ENCODE measurements at regions not wholly inside any gene's neighbourhood (a gene's known extent, or its start where the extent isn't known, plus 50 kb on each side); places are given as distances from the start of the nearest gene placed in this dataset.
"Not testable (repeated sequence)": the region's sequence is repeated elsewhere in the genome, so short reads cannot be mapped to it uniquely, and the experiment has no call there.

- FAIRE-seq: no peak
- no peak for DNase-seq (ENCODE audit: low read depth)
These were observed 144.0 kb upstream of the HAPLN1 start for GRCh38 chr5:83864652-83865051.

GRCh38 chr5:83857341-83857740, 136.7 kb upstream of the HAPLN1 start:
- DNase-seq (ENCODE audit: low read depth): no peak
- FAIRE-seq: no peak
- Histone ChIP-seq H3K36me3 (ENCODE audit: control insufficient read depth, insufficient read depth, low read length) (no peaks in the 10 kb centered on the region), H3K27me3 (ENCODE audit: control insufficient read depth, insufficient read depth, low read length) (no peaks in the 10 kb centered on the region), H3K4me3 (ENCODE audit: low read depth, low read length) (no peak overlapping the region)
- no peak for TF ChIP-seq CTCF (IDR thresholded peaks at IDR 0.05; ENCODE audit: insufficient read depth, low read length, severe bottlenecking)

More at GRCh38 chr5:83864652-83865051, 144.0 kb upstream of the HAPLN1 start:
- no peak for TF ChIP-seq CTCF (IDR thresholded peaks at IDR 0.05; ENCODE audit: insufficient read depth, low read length, severe bottlenecking)
- Histone ChIP-seq H3K27me3 (ENCODE audit: control insufficient read depth, insufficient read depth, low read length) (no peaks in the 10 kb centered on the region), H3K36me3 (ENCODE audit: control insufficient read depth, insufficient read depth, low read length) (no peaks in the 10 kb centered on the region), H3K4me3 (ENCODE audit: low read depth, low read length) (no peak overlapping the region)

- no peak for FAIRE-seq
- Histone ChIP-seq H3K27me3 (ENCODE audit: control insufficient read depth, insufficient read depth, low read length) (no peaks in the 10 kb centered on the region), H3K4me3 (ENCODE audit: low read depth, low read length) (no peak overlapping the region), H3K36me3 (ENCODE audit: control insufficient read depth, insufficient read depth, low read length) (no peaks in the 10 kb centered on the region)
- DNase-seq (ENCODE audit: low read depth): no peak
- no peak for TF ChIP-seq CTCF (IDR thresholded peaks at IDR 0.05; ENCODE audit: insufficient read depth, low read length, severe bottlenecking)
These were observed 136.2 kb upstream of the HAPLN1 start for GRCh38 chr5:83856881-83857280.

GRCh38 chr5:83850412-83850811, 129.8 kb upstream of the HAPLN1 start:
- DNase-seq (ENCODE audit: low read depth); H3K36me3 ChIP-seq (ENCODE audit: control insufficient read depth, insufficient read depth, low read length); FAIRE-seq: not testable (repeated sequence)

GRCh38 chr5:83848941-83849340, 128.3 kb upstream of the HAPLN1 start:
- H3K36me3 ChIP-seq (ENCODE audit: control insufficient read depth, insufficient read depth, low read length): no peaks in the 10 kb centered on the region
- FAIRE-seq: no peak
- DNase-seq (ENCODE audit: low read depth): no peak

More at GRCh38 chr5:83850412-83850811, 129.8 kb upstream of the HAPLN1 start:
- not testable (repeated sequence) for H3K4me3 ChIP-seq (ENCODE audit: low read depth, low read length); H3K27me3 ChIP-seq (ENCODE audit: control insufficient read depth, insufficient read depth, low read length)

DNA sequence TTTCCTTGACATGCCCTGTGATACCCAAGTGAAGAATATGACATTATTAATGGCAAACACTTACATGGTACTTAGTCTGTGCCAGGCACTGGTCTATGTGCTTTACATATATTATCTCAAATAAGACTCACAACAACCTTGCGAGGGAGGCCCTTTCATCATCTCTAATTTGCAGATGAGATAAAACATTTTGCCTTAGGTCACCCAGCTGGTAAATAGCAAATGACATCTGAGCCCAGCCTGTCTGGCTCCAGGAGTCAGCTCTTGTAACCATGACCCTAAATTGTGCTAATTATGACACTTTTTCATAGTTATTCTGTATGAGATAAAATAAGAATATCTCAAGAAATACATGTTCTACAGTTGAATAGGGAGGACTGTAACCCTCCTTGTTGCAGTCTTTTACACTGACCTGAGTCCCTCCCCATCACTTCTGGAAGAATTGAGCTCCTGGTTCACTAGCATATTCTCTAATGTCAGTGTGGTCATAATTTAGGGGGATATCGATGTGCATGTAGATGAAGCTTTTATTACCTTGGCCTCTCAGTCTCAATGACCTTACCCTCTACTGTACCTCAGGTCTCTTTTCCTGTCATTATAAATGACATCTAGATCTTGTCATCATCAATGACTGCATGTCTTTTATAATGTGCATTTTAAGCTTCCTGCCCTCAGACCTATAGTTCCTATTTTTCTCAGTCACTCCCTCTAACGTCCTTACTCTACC, 126.1 kb upstream of the HAPLN1 start:
- no peaks in the 10 kb centered on the region for H3K36me3 ChIP-seq (ENCODE audit: control insufficient read depth, insufficient read depth, low read length)
- H3K4me3 ChIP-seq (ENCODE audit: low read depth, low read length): no peak overlapping the region
- H3K27me3 ChIP-seq (ENCODE audit: control insufficient read depth, insufficient read depth, low read length): no peaks in the 10 kb centered on the region
- DNase-seq (ENCODE audit: low read depth): no peak
- TF ChIP-seq CTCF (IDR thresholded peaks at IDR 0.05; ENCODE audit: insufficient read depth, low read length, severe bottlenecking): no peak
- FAIRE-seq: no peak

More at GRCh38 chr5:83848941-83849340, 128.3 kb upstream of the HAPLN1 start:
- TF ChIP-seq CTCF (IDR thresholded peaks at IDR 0.05; ENCODE audit: insufficient read depth, low read length, severe bottlenecking): no peak
- H3K27me3 ChIP-seq (ENCODE audit: control insufficient read depth, insufficient read depth, low read length): no peaks in the 10 kb centered on the region
- no peak overlapping the region for H3K4me3 ChIP-seq (ENCODE audit: low read depth, low read length)

Measured in bronchial epithelial cell (primary cell).